MV-4-11 (cell line): ENCODE measurements at regions not wholly inside any gene's neighbourhood (a gene's known extent, or its start where the extent isn't known, plus 50 kb on each side); places are given as distances from the start of the nearest gene placed in this dataset.

Experiments
- DNase-seq: peaks from one replicate; lab custom pipeline; 2025; lab: John Stamatoyannopoulos, UW

DNA sequence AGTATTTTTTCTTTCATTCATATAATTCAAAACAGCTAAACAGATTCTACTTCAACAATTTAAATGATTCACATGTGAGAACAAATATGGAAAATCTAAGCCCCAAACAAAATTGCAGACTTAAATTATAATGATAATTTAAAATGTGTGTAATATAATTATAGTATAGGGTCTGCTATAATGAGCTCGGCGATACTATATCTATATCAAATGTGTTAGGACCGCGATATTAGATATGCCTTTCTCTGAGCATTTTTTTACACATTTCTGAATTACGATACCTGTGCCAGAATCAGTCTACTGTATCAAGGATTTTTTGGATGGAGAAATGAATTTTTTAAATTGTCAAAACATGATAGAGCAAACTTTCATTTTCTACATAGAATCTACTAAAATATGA is 808.8 kb upstream of the POU3F3 start:
- DNase-seq = no peak

DNA sequence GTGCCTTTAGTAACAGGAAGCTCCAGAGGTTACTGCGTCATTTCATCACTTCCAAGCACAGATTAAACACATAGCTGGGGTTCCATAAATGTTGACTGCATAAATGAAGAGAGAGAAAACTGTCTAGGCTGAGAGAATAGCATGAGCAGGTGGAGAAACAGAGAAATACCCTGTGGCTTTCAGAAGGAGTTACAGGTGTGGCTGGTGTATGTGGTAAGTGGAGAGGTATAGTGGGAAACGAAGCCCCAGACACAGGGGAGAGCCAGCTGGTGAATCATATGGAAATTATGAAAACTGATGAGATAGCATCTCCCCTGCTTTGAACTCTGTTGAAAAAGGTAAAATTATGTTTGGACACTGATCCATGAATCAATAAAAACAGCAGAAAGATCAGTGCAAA is 807.4 kb upstream of the POU3F3 start:
- DNase-seq = no peak

DNA sequence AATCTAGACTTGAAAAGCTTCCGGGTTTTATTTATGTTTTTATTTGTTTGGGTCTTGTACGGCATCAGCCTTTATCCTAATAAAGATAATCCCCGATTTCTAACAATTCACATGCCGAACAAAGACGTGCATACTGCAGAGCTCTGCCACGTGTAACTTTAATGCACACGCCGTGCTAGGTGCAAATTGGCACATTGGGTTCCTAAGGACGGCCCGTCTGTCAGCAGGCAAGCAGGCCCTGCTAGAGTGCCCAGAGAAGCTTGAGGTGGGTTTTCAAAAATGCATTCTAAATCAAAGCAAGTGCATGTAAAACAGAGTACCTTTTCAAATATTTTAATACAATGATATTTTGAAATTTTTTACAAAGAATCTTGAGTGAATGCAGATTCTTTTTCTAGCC is 806.4 kb upstream of the POU3F3 start:
- DNase-seq = no peak

DNA sequence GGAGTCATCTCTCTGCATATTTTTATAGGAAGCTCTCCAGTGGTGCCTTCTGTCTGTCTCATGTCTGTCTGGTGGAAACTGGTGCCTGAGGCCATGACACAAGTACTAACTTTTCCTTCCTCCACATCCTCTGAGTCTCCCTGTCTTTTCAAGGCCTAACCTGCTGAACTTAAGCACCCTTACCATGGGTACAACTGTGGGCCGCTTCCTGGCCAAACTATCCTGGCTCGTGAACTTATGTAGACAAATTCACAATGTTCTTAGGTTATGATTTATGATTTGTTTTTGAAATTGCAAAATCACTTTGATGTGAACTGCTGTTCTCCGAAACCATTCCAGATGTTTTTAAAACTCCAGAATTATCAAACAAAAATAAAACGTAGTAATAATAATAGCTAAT is 804.5 kb upstream of the POU3F3 start:
- DNase-seq = no peak

DNA sequence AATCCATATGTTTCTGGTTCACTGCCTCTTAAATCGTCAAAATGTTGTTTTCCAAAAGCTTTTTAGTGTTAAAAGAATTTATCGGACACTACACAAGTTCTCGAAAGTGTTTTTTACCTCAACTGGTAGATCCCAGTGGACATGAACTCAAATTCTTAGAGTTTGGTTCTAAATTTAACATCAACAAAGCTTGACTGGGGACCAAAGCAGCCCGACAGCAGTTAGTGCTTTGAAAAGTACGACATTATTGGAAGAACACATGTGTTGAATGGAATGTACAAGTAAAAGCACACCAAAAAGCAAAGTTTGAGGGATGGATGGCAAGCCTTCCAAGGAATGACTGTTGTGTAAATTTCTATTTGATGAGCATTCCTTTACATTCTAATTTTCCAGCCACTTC is 803.9 kb upstream of the POU3F3 start:
- no peak for DNase-seq

DNA sequence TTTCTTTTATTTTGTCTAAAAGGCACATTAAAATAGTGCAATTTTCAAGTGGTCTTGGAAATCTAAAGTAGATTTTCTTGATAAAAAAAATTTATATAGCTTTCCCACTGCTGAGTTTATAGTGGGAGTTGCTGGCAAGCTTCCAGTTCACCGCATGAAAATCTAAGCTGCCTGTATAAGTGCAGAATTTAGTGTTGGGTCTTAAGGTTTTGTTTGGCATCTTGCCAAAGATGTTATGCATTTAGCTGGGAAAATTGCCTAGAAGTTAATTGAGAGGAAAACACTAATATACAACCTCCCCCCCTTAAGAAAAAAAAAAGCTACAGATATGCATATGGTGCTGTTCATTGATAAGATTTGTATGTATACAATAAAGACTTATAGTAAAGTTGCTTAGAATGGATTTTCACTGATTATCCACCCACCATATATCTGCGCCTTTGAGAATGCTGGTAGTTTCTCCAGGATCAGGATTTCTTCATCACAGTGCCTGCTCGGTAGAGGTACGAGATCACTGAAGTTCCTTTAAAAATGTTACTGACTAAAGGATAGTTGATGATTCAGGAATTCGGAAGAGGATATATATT is 803.2 kb upstream of the POU3F3 start:
- no peak for DNase-seq

DNA sequence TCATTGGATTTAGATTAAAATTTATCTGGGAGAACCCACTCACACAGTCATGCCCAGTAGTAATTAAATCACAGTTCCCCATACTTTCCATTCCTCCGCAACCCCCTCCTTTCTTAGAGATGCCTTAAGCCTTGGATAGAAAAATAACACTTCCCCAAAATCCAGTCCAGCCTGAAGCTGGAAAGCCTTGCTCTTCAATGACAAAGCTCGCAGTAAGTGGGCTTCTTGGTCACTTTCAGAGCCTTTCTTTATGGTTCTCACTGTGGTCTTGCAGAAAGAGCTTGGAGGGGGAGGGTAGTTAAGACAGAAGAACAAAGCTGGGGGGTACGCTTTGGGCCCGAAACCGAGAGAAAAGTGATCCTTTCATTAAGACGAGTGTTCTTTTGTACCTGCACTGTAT is 802.1 kb upstream of the POU3F3 start:
- no peak for DNase-seq

DNA sequence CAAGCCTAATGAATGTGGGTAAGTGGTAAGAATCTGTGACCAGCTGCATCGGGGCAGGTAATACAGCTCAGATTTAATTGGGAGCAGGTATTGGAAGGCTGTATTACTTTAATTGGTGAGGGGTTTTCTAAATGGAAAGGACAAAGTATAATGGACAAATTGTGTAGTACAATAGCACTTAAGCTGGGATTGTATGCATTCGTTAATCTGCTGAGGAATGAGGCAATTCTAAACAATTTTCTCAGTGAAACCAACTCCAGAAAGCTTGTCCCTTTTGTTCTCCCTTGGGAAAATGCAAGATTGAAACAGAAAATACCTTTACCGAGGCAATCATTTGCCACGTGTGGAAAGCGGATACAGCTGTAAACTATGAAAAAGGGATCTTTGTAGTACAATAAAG is 801.6 kb upstream of the POU3F3 start:
- no peak for DNase-seq

DNA sequence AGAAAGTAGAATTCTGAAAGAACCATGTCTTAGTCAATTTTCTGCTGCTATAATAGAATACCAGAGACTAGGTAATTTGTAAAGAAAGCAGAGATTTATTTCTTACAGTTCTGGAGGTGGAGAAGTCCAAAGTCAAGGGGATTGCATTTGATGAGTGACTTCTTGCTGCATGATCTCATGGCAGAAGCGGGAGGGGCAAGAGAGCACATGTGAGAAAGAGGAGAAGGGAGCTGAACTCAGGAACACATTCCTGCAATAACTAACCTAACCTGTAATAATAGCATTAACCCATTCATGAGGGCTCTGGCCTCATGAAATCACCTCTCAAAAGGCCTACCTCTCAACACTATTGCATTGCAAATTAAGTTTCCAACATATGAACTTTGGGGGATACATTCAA is 797.5 kb upstream of the POU3F3 start:
- no peak for DNase-seq

DNA sequence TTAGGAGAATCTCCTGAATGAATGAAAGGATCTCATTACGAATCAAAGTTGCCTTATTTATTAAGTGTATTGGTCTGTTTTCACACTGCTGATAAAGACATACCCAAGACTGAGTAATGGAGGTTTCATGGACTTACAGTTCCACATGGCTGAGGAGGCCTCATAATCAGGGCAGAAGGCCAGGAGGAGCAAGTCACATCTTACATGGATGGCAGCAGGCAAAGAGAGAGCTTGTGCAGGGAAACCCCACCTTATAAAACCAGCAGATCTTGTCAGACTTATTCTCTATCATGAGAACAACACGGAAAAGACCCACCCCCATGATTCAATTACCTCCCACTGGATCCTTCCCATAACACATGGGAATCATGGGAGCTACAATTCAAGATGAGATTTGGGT is 785.2 kb upstream of the POU3F3 start:
- no peak for DNase-seq

DNA sequence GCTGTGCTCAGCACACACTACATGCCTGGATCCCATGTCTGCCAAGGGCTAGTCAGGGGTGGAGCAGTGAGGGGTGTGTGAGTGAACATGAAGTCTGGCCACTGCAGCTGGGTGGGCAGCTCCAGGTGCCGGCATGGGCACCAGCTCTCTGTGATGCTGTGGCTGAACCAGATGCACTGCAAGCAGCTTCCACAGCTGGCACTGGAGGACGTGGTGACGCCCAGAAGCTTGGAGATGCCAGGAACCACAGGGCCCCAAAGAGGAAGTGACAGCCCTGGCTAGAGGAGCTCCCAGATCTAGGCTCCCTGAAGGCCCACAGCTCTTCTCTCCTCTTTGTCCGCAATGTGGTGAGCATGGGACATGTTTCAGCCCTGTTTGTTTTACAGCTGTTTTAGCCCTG is 776.3 kb upstream of the POU3F3 start:
- DNase-seq = no peak

DNA sequence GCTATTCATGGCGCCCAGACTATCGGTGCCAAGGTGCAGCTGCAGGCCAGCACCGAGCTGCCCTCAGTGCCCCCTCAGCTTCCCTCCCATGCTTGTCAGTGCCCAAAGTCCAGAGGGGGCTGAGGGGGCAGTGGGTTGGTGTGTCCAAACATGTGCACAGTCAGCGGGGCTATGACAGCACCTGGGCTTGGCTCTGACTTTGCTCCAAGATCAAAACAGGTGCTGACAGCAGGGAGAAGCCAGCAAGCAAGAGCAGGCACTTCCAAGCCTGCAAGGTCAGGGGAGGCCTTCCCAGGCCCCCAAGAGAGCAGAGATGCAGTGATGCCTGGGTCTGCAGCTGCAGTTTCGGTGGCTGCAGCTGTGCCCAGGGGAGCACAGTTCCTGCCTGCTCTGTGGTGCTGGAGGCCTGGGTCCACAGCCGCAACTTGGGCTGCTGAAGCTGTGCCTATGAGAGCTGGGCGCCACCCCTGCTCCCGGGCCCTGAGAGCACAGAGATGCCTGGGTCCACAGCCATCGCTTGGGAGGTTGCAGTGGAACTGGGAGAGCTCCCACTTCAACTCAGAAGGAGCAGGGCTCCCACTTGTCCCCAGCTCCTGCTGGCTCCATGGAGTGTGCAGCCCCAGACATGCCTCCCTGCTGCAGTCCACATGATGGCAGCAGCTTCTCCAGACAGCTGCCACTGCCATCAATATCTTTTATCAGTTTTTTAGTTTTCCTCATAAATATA is 775.3 kb upstream of the POU3F3 start:
- DNase-seq = no peak

DNA sequence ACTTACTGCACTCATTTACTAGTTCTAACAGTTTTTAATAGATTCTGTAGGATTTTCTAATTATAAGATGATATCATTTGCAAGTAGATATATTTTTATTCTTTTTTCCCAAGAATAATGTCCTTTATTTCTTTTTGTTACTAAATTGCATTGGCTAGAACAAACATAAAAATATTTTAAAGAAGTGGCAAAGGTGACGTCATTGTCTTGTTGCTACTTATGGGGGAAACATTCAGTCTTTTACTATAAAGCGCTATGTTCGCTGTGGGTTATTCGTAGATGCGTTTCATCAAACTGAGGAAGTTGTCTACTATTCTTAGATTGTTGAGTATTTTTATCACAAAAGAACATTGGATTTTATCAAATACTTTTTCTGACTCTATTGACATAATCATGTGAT is 765.2 kb upstream of the POU3F3 start:
- DNase-seq = no peak

DNA sequence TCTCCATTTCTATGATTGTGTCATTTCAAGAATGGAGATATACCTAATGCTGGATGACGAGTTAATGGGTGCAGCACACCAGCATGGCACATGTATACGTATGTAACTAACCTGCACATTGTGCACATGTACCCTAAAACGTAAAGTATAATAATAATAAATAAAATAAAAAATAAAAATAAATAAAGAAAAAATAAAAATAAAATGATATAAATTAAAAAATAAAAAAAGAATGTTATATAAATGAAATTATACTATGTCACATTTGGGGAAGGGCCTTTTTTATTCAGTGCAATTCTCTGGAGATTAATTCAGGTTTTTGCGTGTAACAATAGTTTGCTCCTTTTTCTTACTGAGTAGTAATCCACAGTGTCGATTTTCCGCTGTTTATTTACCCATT is 763.5 kb upstream of the POU3F3 start:
- no peak for DNase-seq

DNA sequence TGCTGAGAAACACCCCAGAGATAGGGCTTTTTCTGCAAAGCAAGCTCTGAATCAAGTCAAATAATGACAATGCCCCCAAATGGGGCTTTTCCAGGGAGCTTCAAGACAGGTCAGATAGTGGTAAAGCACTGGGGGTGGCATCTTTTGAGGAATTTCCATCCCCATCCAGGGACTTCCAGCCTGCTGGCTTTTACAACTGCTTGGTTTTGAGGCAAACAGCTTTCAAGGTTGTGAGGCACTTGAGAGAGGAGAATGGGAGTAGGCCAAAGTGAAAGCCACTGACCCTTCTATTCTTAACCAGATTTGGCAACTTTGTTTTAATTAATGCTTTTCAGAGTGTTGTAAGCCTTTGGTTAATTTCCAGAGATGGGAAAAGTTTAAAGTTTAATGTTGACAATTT is 762.0 kb upstream of the POU3F3 start:
- no peak for DNase-seq

DNA sequence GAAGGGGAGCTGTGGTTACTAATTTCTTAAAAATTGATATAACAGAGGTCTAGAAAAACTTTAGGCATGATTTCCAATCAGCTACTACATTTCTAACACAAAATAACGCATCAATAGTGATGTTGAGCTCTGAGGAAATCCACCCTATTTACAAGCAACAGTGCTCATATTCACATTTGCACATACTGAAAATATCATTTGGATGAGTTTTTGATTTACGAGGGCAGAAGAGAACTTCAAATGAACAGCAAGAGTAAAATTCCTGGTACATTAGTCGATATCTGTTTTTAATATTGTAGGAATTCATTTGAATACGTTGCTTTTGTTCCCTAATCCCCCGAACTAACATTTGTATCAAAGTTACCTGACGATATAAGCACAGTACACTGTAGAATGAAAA is 761.0 kb upstream of the POU3F3 start:
- DNase-seq = no peak

DNA sequence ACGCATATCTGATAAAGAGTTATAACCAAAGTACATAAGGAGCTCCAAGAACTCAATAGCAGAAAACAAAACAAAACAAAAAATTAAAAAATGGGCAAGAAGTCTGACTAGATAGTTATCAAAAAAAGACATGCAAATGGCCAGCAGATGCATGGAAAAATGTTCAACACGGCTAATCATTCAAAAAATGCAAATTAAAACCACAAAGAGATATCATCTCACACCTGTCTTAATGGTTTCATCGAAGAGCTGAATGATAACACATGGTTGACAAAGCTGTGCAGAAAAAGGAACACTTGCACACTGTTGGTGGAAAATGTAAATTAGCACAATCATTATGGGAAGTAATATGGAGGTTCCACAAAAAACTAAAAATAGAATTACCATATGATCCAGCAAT is 751.3 kb upstream of the POU3F3 start:
- no peak for DNase-seq

DNA sequence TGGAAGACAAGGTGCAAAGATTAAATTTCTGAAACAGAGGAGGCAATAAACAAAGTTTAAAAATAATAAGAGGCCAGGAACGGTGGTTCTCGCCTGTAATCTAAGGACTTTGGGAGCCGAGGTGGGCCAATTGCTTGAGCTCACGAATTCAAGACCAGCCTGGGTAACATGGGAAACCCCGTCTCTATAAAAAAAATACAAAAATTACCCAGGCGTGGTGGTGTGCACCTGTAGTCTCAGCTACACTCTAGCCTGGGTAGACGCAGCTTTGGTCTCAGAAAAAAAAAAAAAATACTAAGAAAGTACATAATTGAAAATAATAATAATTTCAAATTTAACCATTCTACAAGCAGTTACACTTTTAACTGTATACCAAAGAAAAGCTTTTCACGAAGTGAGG is 744.6 kb upstream of the POU3F3 start:
- DNase-seq = no peak

DNA sequence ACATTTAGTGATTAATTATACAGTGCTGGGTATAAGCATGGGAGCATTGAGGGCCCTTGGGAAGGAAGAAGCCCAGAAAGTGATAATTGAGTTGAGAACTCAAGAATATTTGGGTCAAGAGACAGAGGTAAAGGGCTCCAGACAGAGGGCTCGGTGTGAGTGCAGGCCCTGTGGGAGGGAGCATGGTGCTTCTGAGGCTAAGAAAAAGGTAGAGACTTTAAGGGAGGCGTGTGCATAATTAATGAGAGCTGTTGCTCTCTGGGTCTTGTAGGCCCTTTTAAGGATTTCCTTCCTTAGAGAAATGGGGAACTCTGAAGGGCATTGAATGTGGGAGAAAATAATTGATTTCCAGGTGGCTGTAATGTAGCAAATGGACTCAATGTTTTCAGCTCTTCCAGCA is 735.0 kb upstream of the POU3F3 start:
- DNase-seq = no peak

DNA sequence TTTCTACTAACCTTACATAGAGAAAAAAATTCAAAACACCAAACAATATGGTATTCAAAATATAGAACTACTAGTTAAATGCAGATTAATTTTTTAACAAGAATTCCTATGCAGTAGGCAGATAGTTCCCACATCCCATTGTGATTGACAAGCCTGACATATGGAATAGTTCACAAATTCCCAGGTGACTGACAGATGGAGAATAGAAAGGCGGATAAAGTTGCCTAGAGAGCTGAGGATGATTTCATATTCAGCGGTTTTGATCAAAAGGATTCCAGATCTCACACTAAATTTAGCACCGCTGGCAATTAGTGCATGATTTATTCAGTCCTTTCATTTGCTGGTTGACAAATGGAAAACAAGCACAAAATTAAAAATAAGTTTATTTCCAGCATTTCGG is 733.7 kb upstream of the POU3F3 start:
- DNase-seq = no peak

DNA sequence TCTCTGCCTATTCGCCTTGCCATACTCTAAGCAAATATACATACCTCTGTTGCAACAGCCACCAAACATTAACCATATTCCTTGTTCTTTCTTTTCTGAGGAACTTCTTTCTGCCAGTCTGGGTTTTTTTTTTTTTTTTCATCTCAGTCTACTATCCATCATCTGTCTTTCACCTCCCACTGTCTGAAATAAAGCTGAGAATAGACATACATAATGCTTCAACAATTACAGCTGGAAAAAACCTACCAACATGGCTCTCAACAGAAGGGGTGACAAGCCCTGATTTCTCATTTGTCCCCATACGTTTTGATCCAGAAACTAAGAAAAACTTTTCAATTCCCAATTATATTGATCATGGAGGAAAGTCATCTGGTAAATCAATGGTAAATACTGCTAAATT is 728.8 kb upstream of the POU3F3 start:
- no peak for DNase-seq

DNA sequence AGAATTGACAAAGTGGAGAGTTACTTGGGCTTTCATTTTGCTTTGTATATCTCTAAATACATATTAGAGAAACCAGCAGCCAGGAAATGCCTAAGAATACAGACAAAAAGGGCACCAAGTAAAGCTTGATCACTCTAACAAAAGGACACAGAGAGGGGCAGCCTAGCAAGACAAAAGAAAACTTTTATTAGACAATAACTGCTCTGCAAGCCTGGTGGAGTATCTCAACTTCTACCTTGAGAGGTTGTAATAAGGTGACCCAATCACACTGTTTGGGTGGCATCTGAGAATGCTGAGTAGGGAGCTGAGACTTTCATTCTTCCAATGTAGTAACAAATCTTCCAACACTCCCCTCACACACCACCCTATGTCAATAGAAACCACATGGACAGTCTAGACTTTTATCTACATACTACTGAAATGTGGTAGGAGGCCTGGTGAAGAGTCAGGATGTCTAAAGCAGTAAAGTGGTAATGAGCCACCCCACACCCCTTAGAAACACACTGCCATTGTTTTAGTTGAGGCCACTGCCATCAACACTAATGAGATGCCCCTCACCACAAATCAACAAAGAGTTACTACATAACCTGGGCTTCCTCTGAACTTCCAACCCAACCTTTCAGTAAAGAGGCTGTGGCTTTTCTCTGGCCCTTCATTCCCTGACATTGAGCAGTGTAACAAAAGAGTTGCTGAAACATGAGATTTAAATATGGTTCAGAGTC is 726.7 kb upstream of the POU3F3 start:
- DNase-seq = no peak

DNA sequence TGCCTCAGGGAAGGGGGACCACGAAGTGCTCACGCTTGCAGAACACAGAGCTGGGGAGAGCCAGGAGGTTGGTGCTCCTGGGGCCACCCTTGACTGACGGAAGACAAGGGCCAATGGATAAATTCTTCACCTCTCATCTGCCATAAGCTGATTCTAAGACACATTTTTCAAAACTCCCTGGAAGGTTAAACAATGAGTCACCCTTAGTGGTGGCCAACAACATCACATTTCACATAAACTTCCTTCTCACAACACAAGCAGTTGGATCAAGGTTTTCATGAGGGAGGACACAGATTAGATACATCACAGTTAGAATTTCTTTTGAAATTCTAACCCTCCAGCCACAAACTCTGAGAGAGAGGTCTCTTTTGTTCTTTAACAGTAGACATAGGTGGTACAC is 713.6 kb upstream of the POU3F3 start:
- no peak for DNase-seq

DNA sequence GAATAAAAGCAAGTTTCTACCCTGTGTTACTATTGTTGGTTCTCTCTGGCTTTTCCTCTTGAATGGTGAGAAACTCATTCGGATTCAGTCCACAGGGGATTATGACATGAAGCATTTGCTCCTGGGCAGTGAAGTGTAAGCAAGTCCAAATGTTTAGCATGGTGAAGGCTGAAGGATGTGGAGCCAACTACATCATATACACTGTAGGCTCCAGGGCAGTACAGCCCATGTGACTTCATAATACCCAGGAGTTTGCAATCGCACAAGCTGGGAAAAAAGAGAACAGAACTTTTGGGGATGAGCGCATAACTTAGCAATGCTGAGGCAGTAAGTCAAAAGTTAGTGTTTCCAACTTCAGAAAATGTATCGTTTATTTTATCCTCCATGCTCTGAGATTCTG is 695.7 kb upstream of the POU3F3 start:
- no peak for DNase-seq
